Spleen (tissue), 7 donors: ENCODE measurements at regions not wholly inside any gene's neighbourhood (a gene's known extent, or its start where the extent isn't known, plus 50 kb on each side); places are given as distances from the start of the nearest gene placed in this dataset.

Source experiments
- CTCF ChIP-seq, 11 experiments: fragments of 200-600 bp in 7 of 11; fragments of 450-650 bp in 4 of 11; sonication (generic) in 4 of 11; IDR thresholded peaks in 8 of 11; conservative IDR thresholded peaks in 3 of 11; 1 replicate in 7 of 11; 2 replicates in 4 of 11; pipeline versions ENCODE4 v1.4.0 to v1.8.0; 2016 to 2021; ENCODE audit warnings: antibody characterized with exemption in 11 of 11, inconsistent platforms in 4 of 11, mild to moderate bottlenecking in 1 of 11
- POLR2A ChIP-seq, 3 donors: fragments of 450-650 bp; IDR thresholded peaks; one replicate each; pipeline ENCODE4 v1.5.1; 2017; ENCODE audit warnings: antibody characterized with exemption in 3 of 3, mild to moderate bottlenecking in 1 of 3
- donor health status: DM: no; HTN: no; CAD: no; lungs with moderate emphysema.
- donor health status: DM: no; HTN: no; CAD: no.
- donor health status: DM: no; HTN: no; CAD: no.

GRCh38 chr9:28464481-28465216, 891.4 kb upstream of the C9orf72 start:
- no peak for TF ChIP-seq POLR2A (IDR thresholded peaks at IDR 0.05)
- no peak for TF ChIP-seq CTCF (IDR thresholded peaks at IDR 0.05 in 8 of 11, conservative IDR thresholded peaks at IDR 0.05 in 3 of 11)
